ENCODE measurements at regions not wholly inside any gene's neighbourhood (a gene's known extent, or its start where the extent isn't known, plus 50 kb on each side); places are given as distances from the start of the nearest gene placed in this dataset.

GRCh38 chrX:39532761-39533160 is 565.0 kb downstream of the BCOR start:
- Histone ChIP-seq H3K9me2 (replicated peaks; ENCODE audit: insufficient read depth, low read length) (no peaks in the 10 kb centered on the region), H3K27ac (ENCODE audit: low read depth, low read length) (no peak overlapping the region), H4K20me1 (ENCODE audit: low read depth, low read length) (no peaks in the 10 kb centered on the region), H3K4me2 (ENCODE audit: low read depth, low read length, poor library complexity, severe bottlenecking) (no peak overlapping the region), H3K79me2 (ENCODE audit: insufficient read depth, low read length) (no peaks in the 10 kb centered on the region), H3K27me3 (ENCODE audit: low read length) (no peaks in the 10 kb centered on the region), H3K36me3 (ENCODE audit: low read length) (no peaks in the 10 kb centered on the region), H3K9ac (ENCODE audit: low read length) (no peak overlapping the region), H3K9me3 (ENCODE audit: insufficient read depth, low read length) (no peaks in the 10 kb centered on the region), H3F3A (ENCODE audit: insufficient read depth) (no peaks in the 10 kb centered on the region), H2AFZ (ENCODE audit: low read depth, low read length, severe bottlenecking) (no peak overlapping the region), H3K4me3 (ENCODE audit: insufficient read depth, low read length, poor library complexity, severe bottlenecking) (no peak overlapping the region)
- TF ChIP-seq CTCF (IDR thresholded peaks at IDR 0.05; ENCODE audit: insufficient read depth, low read length, poor library complexity, severe bottlenecking) = no peak

- Histone ChIP-seq H3K9me2 (replicated peaks; ENCODE audit: insufficient read depth, low read length) (no peaks in the 10 kb centered on the region), H3F3A (ENCODE audit: insufficient read depth) (no peaks in the 10 kb centered on the region), H3K4me3 (ENCODE audit: insufficient read depth, low read length, poor library complexity, severe bottlenecking) (no peak overlapping the region), H3K9me3 (ENCODE audit: insufficient read depth, low read length) (no peaks in the 10 kb centered on the region), H3K9ac (ENCODE audit: low read length) (no peak overlapping the region), H3K36me3 (ENCODE audit: low read length) (no peaks in the 10 kb centered on the region), H2AFZ (ENCODE audit: low read depth, low read length, severe bottlenecking) (no peak overlapping the region), H3K27me3 (ENCODE audit: low read length) (no peaks in the 10 kb centered on the region), H4K20me1 (ENCODE audit: low read depth, low read length) (no peaks in the 10 kb centered on the region), H3K79me2 (ENCODE audit: insufficient read depth, low read length) (no peaks in the 10 kb centered on the region), H3K27ac (ENCODE audit: low read depth, low read length) (no peak overlapping the region), H3K4me2 (ENCODE audit: low read depth, low read length, poor library complexity, severe bottlenecking) (no peak overlapping the region)
- TF ChIP-seq CTCF (IDR thresholded peaks at IDR 0.05; ENCODE audit: insufficient read depth, low read length, poor library complexity, severe bottlenecking) = no peak
- no peak for TF ChIP-seq EZH2phosphoT487 (conservative IDR thresholded peaks at IDR 0.05; ENCODE audit: low read length)
These were observed 562.8 kb downstream of the BCOR start for GRCh38 chrX:39534949-39535348.

GRCh38 chrX:39536211-39536610 is 561.5 kb downstream of the BCOR start:
- Histone ChIP-seq H3K79me2 (ENCODE audit: insufficient read depth, low read length) (no peaks in the 10 kb centered on the region), H3K27me3 (ENCODE audit: low read length) (no peaks in the 10 kb centered on the region)

More at GRCh38 chrX:39536211-39536610, 561.5 kb downstream of the BCOR start:
- H3K4me3 ChIP-seq (ENCODE audit: insufficient read depth, low read length, poor library complexity, severe bottlenecking) = no peak overlapping the region
- no peaks in the 10 kb centered on the region for H3F3A ChIP-seq (ENCODE audit: insufficient read depth)
- H3K9me3 ChIP-seq (ENCODE audit: insufficient read depth, low read length) = no peaks in the 10 kb centered on the region
- H3K9me2 ChIP-seq (replicated peaks; ENCODE audit: insufficient read depth, low read length) = no peaks in the 10 kb centered on the region
- no peak overlapping the region for H3K9ac ChIP-seq (ENCODE audit: low read length)
- no peak overlapping the region for H2AFZ ChIP-seq (ENCODE audit: low read depth, low read length, severe bottlenecking)
- H4K20me1 ChIP-seq (ENCODE audit: low read depth, low read length) = no peaks in the 10 kb centered on the region
- TF ChIP-seq EZH2phosphoT487 (conservative IDR thresholded peaks at IDR 0.05; ENCODE audit: low read length) (no peak), CTCF (IDR thresholded peaks at IDR 0.05; ENCODE audit: insufficient read depth, low read length, poor library complexity, severe bottlenecking) (no peak)
- H3K4me2 ChIP-seq (ENCODE audit: low read depth, low read length, poor library complexity, severe bottlenecking) = no peak overlapping the region
- no peaks in the 10 kb centered on the region for H3K36me3 ChIP-seq (ENCODE audit: low read length)
- H3K27ac ChIP-seq (ENCODE audit: low read depth, low read length) = no peak overlapping the region
